Activated CD8-positive, alpha-beta T cell treated with anti-CD3 and anti-CD28 coated beads for 36 hours (primary cell): ENCODE measurements at regions not wholly inside any gene's neighbourhood (a gene's known extent, or its start where the extent isn't known, plus 50 kb on each side); places are given as distances from the start of the nearest gene placed in this dataset.

Experiments
- ATAC-seq: fragments of 200-7000 bp; cut with Tn5 transposase; one replicate; pipeline ENCODE4 v1.10.0; 2021; ENCODE audit warnings: mild to moderate bottlenecking, moderate library complexity
- CTCF ChIA-PET: fragments of 350-600 bp; sonication (Branson Sonifier 250); formaldehyde crosslinking; loops from one replicate; lab custom pipeline; 2021; ENCODE audit warnings: antibody characterized with exemption; lab: Charles Lee
- POLR2A ChIA-PET: fragments of 350-600 bp; sonication (Branson Sonifier 250); formaldehyde crosslinking; loops from one replicate; lab custom pipeline; 2021; ENCODE audit warnings: antibody characterized with exemption; lab: Charles Lee
- DNase-seq: peaks from one replicate; pipeline ENCODE4 v3.0.0-alpha.2; 2020
- H3K27ac Mint-ChIP-seq: one replicate; pipeline ENCODE4 v1.8.0; 2021; ENCODE audit warnings: mild to moderate bottlenecking, mixed read lengths
- H3K27me3 Mint-ChIP-seq: one replicate; pipeline ENCODE4 v1.8.0; 2021; ENCODE audit warnings: mixed read lengths
- H3K36me3 Mint-ChIP-seq: one replicate; pipeline ENCODE4 v1.8.0; 2021; ENCODE audit warnings: low read depth, mixed read lengths
- H3K4me1 Mint-ChIP-seq: one replicate; pipeline ENCODE4 v1.8.0; 2021; ENCODE audit warnings: low read depth, mixed read lengths
- H3K4me3 Mint-ChIP-seq: one replicate; pipeline ENCODE4 v1.8.0; 2021; ENCODE audit warnings: mild to moderate bottlenecking, moderate library complexity, mixed read lengths
- H3K9me3 Mint-ChIP-seq: one replicate; pipeline ENCODE4 v1.8.0; 2021; ENCODE audit warnings: mixed read lengths
- intact Hi-C: fragments of 100-400 bp; cut with micrococcal nuclease; formaldehyde crosslinking; loops from one replicate; pipeline ENCODE4 v1.10.0; 2022
- TF ChIP-seq, protein P1 (sequence below): fragments of 200-600 bp; IDR thresholded peaks from one replicate; pipeline ENCODE4 v1.8.0; 2022; ENCODE audit warnings: antibody characterized with exemption, mild to moderate bottlenecking

GRCh38 chr18:30485078-30485477 lies 557.5 kb downstream of the DSC3 start:
- Mint-ChIP-seq H3K27ac (no peak overlapping the region), H3K9me3 (peaks cover 16% of the 10 kb centered on the region), H3K27me3 (no peaks in the 10 kb centered on the region), H3K36me3 (no peaks in the 10 kb centered on the region), H3K4me3 (no peak overlapping the region), H3K4me1 (no peaks in the 10 kb centered on the region)
- TF ChIP-seq, protein P1, sequence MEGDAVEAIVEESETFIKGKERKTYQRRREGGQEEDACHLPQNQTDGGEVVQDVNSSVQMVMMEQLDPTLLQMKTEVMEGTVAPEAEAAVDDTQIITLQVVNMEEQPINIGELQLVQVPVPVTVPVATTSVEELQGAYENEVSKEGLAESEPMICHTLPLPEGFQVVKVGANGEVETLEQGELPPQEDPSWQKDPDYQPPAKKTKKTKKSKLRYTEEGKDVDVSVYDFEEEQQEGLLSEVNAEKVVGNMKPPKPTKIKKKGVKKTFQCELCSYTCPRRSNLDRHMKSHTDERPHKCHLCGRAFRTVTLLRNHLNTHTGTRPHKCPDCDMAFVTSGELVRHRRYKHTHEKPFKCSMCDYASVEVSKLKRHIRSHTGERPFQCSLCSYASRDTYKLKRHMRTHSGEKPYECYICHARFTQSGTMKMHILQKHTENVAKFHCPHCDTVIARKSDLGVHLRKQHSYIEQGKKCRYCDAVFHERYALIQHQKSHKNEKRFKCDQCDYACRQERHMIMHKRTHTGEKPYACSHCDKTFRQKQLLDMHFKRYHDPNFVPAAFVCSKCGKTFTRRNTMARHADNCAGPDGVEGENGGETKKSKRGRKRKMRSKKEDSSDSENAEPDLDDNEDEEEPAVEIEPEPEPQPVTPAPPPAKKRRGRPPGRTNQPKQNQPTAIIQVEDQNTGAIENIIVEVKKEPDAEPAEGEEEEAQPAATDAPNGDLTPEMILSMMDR: no peak
- no peak for DNase-seq
- CTCF ChIA-PET: no interaction called here
- POLR2A ChIA-PET: no interaction called here
- ATAC-seq: no peak
- intact Hi-C loops: no loop called here

- H3K36me3 Mint-ChIP-seq: no peaks in the 10 kb centered on the region
- CTCF ChIA-PET: no interaction called here
- TF ChIP-seq, protein P1: no peak
- no peaks in the 10 kb centered on the region for H3K4me1 Mint-ChIP-seq
- H3K27ac Mint-ChIP-seq: no peak overlapping the region
- intact Hi-C loops: no loop called here
- ATAC-seq: no peak
- POLR2A ChIA-PET: no interaction called here
- no peak overlapping the region for H3K4me3 Mint-ChIP-seq
- no peaks in the 10 kb centered on the region for H3K27me3 Mint-ChIP-seq
- H3K9me3 Mint-ChIP-seq: peaks cover 17% of the 10 kb centered on the region
- DNase-seq: no peak
Measured at GRCh38 chr18:30481871-30482270, 560.7 kb downstream of the DSC3 start.

DNA sequence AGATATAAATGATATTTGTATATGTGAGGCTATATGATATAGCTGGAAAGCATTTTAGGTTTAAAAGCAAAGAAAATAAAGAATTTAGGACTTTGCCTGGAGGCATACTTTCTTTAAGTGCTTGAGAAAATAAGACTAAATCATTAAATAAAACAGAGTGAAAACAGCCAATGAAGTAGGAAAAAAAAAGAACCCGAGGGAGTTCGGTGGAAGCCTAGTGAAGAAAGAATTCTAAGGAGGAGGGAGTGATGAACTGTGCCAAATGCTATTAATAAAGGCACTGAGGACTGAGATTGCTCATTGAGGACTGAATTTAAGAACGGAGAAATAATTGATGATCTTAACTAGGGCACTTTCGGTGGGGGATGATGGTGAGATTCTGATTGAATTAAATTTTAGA lies 573.5 kb downstream of the DSC3 start:
- CTCF ChIA-PET: no interaction called here
- no peak for ATAC-seq

DNA sequence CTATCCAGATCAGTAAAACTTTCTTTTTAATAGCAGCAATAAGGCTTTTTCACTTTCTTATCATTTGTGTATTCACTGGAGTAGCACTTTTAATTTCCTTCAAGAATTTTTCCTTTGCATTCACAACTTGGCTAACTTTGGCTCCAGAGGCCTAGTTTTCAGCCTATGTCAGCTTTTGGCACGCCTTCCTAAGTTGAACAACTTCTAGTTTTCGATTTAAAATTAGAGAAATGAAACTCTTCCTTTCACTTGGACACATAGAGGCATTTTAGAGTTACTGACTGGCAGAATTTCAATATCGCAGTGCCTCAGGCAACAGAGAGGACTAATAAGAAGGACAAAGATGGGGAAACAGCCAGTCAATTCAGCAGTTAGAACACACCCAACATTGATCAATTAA lies 577.4 kb downstream of the DSC3 start:
- POLR2A ChIA-PET: no interaction called here
- no peaks in the 10 kb centered on the region for H3K4me1 Mint-ChIP-seq
- peaks cover 3% of the 10 kb centered on the region for H3K9me3 Mint-ChIP-seq

More for the DNA sequence above, 573.5 kb downstream of the DSC3 start:
- no peaks in the 10 kb centered on the region for H3K27me3 Mint-ChIP-seq
- no peak overlapping the region for H3K4me3 Mint-ChIP-seq
- no peaks in the 10 kb centered on the region for H3K36me3 Mint-ChIP-seq
- H3K27ac Mint-ChIP-seq: no peak overlapping the region
- TF ChIP-seq, protein P1: no peak
- intact Hi-C loops: no loop called here
- POLR2A ChIA-PET: no interaction called here
- H3K4me1 Mint-ChIP-seq: no peaks in the 10 kb centered on the region
- no peak for DNase-seq
- H3K9me3 Mint-ChIP-seq: peaks cover 5% of the 10 kb centered on the region

DNA sequence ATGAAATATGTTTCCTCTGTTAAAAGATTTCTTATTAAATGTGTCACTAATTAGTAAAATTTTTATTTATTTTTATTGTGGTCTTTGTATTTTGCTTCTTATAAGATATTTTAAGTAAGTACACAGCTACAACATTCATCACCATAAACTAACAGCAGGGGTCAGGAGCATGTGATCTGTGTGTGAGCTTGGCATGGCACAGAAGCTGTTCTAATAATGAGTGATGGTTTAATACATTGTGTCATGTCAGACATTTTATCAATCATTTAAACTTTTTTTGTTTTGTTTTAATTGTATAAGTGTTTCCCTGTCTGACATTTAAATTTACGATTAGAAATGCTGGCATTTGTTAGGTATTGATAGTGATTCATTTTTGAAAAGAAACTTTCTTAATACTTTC lies 585.4 kb downstream of the DSC3 start:
- TF ChIP-seq, protein P1: no peak
- Mint-ChIP-seq H3K36me3 (no peaks in the 10 kb centered on the region), H3K27ac (no peak overlapping the region), H3K4me1 (no peaks in the 10 kb centered on the region), H3K9me3 (peaks cover 5% of the 10 kb centered on the region), H3K4me3 (no peak overlapping the region), H3K27me3 (no peaks in the 10 kb centered on the region)
- intact Hi-C loops: no loop called here
- ATAC-seq (no peak), DNase-seq (no peak)
- ChIA-PET CTCF (no interaction called here), POLR2A (no interaction called here)

More for the DNA sequence above, 577.4 kb downstream of the DSC3 start:
- H3K36me3 Mint-ChIP-seq: no peaks in the 10 kb centered on the region
- TF ChIP-seq, protein P1: no peak
- no peak overlapping the region for H3K4me3 Mint-ChIP-seq
- intact Hi-C loops: no loop called here
- DNase-seq (no peak), ATAC-seq (no peak)
- H3K27me3 Mint-ChIP-seq: no peaks in the 10 kb centered on the region
- CTCF ChIA-PET: no interaction called here
- H3K27ac Mint-ChIP-seq: no peak overlapping the region
